ENCODE measurements at regions not wholly inside any gene's neighbourhood (a gene's known extent, or its start where the extent isn't known, plus 50 kb on each side); places are given as distances from the start of the nearest gene placed in this dataset.
A peak's percentile ranks its signal among the peaks of the same experiment; 100 is the strongest.

DNA sequence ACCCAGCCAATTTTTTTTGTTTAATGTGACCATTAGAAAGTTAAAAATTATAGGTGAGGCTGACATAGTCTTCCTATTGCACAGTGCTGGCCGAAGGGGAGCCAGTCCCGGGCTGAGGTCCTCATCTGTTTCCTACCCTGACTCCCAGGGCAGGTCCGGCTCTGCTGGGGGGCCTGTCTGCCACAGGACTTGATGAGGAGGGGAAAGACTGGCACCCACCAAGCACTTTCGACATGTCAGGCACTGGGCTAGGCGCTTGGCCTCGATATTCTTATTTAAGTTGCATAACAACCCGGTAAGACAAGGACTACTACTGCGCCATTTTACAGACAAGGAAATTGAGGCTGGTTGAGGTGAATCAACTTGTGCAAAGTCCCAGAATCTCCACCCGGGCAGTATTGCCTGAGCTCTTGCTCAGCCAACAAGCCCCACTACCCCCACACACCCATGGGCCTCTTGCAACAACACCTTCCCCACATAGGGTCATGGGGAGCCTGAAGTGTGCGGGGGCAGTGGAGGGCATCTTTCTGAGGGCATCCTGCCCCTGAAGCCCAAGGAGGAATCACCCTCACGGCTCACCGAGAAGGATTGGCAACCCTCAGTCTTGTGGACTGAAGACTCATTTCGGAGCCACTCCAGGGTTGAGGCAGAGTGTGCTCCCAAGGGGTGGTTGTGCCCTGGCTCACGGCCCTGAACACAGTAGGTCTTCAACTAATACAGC is 62.7 kb upstream of the LINC01488 start:
- no peak overlapping the region for H3K9ac ChIP-seq (ENCODE audit: low read length in 2 of 2)
- no peak overlapping the region for H3K4me3 ChIP-seq (ENCODE audit: low read length in 2 of 2)
- no peaks in the 10 kb centered on the region for H3K9me3 ChIP-seq (ENCODE audit: control insufficient read depth in 2 of 2, low read length in 2 of 2)
- no peaks in the 10 kb centered on the region for H3K36me3 ChIP-seq (ENCODE audit: control insufficient read depth in 2 of 2, insufficient read depth in 2 of 2, low read length in 2 of 2)
- H3K27ac ChIP-seq (ENCODE audit: low read length) = no peak overlapping the region
- peaks cover 12% of the 10 kb centered on the region for H3K4me1 ChIP-seq (ENCODE audit: control insufficient read depth, insufficient read depth, low read length)
- H3K27me3 ChIP-seq (ENCODE audit: control insufficient read depth in 1 of 2, insufficient read depth in 2 of 2, low read length in 2 of 2) = no peaks in the 10 kb centered on the region

DNA sequence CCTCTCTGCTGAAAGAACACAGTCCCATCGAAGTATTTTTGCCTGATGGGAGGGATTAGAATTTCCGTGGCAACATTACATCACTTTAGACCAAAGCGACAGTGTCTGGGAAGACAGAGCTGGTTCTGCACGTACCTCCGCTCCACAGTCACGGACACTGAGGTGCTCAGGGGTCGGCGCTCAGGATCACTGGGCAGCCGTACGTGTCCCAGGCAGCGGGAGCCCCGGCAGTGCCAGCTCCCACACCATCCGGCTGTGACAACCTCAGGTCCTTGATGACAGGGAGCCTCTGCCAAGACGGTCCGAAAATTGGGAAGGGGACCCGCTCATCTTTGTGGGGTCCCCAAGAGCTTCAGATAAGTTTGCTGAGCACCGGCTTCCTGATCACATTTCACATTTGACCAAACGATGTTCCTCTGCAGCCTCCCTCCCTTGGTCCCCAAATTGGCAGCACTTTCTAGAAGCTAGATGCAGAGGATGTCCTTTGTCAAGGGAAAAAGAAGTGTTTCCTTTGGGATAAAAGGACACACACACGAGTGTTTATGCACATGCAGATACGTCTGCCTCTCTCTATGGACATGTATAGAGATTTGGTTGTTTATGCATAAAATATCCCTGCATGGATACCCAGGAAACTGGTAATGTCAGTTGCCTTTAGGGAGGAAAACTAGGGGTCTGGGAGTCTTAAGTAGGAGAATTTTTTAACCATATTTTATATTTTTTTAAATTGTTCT is 61.6 kb upstream of the LINC01488 start:
- H3K9me3 ChIP-seq (ENCODE audit: control insufficient read depth in 2 of 2, low read length in 2 of 2) = peaks cover 6 to 7% of the 10 kb centered on the region in 2 donors
- H3K4me3 ChIP-seq (ENCODE audit: low read length in 2 of 2) = no peak overlapping the region
- no peak overlapping the region for H3K27ac ChIP-seq (ENCODE audit: low read length)
- no peak overlapping the region for H3K9ac ChIP-seq (ENCODE audit: low read length in 2 of 2)
- peaks cover 0 to 2% of the 10 kb centered on the region in 2 donors for H3K27me3 ChIP-seq (ENCODE audit: control insufficient read depth in 1 of 2, insufficient read depth in 2 of 2, low read length in 2 of 2)
- no peaks in the 10 kb centered on the region for H3K36me3 ChIP-seq (ENCODE audit: control insufficient read depth in 2 of 2, insufficient read depth in 2 of 2, low read length in 2 of 2)
- peaks cover 12% of the 10 kb centered on the region for H3K4me1 ChIP-seq (ENCODE audit: control insufficient read depth, insufficient read depth, low read length)

- Histone ChIP-seq H3K4me3 (ENCODE audit: low read length in 2 of 2) (no peak overlapping the region), H3K27me3 (ENCODE audit: control insufficient read depth in 1 of 2, insufficient read depth in 2 of 2, low read length in 2 of 2) (peaks cover 0 to 2% of the 10 kb centered on the region in 2 donors), H3K36me3 (ENCODE audit: control insufficient read depth in 2 of 2, insufficient read depth in 2 of 2, low read length in 2 of 2) (no peaks in the 10 kb centered on the region), H3K9me3 (ENCODE audit: control insufficient read depth in 2 of 2, low read length in 2 of 2) (peaks cover 12 to 14% of the 10 kb centered on the region in 2 donors), H3K27ac (ENCODE audit: low read length) (no peak overlapping the region), H3K4me1 (ENCODE audit: control insufficient read depth, insufficient read depth, low read length) (peaks cover 5% of the 10 kb centered on the region), H3K9ac (ENCODE audit: low read length in 2 of 2) (no peak overlapping the region)
These were observed 58.8 kb upstream of the LINC01488 start for GRCh38 chr11:69422645-69423044.

DNA sequence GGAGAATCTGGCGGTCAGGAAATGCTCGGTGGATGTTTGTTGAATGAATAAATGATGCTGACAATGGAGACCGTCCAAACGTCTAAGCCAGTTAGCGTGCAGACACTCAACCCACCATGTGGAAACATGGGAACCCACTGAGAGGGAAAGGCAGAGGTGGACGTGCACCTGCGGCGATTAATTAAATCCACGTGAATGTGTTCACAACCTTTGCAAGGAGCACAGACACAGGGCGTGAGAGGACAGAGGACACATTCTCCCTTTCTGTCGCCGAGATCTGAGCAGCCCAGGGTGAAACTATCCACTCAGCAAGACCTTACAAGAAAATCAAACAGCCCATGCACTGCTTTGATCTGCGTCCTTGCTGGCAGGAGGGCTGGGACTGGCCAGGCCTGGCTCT is 58.3 kb upstream of the LINC01488 start:
- H3K27me3 ChIP-seq (ENCODE audit: control insufficient read depth in 1 of 2, insufficient read depth in 2 of 2, low read length in 2 of 2) = peaks cover 2 to 6% of the 10 kb centered on the region in 2 donors
- no peaks in the 10 kb centered on the region for H3K36me3 ChIP-seq (ENCODE audit: control insufficient read depth in 2 of 2, insufficient read depth in 2 of 2, low read length in 2 of 2)
- peaks cover 12 to 14% of the 10 kb centered on the region in 2 donors for H3K9me3 ChIP-seq (ENCODE audit: control insufficient read depth in 2 of 2, low read length in 2 of 2)
- H3K4me3 ChIP-seq (ENCODE audit: low read length in 2 of 2) = no peak overlapping the region
- peaks cover 5% of the 10 kb centered on the region for H3K4me1 ChIP-seq (ENCODE audit: control insufficient read depth, insufficient read depth, low read length)
- H3K27ac ChIP-seq (ENCODE audit: low read length) = no peak overlapping the region
- H3K9ac ChIP-seq (ENCODE audit: low read length in 2 of 2) = no peak overlapping the region

DNA sequence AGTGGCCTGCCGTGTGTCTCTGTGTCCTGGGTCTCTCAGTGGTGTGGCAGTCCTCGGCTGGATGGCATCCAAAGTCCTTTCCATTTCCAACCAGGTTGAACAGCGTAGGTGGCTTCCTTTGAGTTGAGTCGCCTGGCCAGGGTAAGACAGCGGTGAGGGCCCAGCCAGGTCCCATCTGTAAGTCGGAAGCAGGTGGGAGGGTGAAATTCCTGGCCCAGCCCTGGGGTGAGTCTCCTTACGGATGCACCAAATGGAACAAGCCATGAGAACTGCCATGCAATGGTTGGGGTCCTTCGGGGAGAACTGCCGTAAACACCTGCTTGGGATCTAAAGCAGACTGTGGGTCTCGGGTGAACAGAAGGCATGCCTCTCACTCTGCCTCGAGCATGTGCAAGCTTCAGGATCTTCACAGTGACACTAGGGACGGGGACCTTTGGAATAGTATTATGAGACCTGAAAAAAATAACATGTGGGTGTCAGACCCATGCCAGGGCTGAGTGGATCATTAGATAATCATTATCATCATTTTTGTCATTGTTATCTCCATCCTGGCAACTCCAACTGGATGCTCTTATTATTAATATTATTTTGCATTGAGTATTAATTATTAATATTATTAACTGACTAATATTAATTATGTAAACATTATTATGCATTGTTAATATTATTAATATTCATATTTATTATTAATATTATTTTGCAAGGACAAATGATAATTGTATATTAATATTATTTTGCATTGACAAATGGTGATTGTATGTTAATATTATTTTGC is 57.7 kb upstream of the LINC01488 start:
- Histone ChIP-seq H3K4me3 (ENCODE audit: low read length in 2 of 2) (no peak overlapping the region), H3K36me3 (ENCODE audit: control insufficient read depth in 2 of 2, insufficient read depth in 2 of 2, low read length in 2 of 2) (no peaks in the 10 kb centered on the region), H3K4me1 (ENCODE audit: control insufficient read depth, insufficient read depth, low read length) (peaks cover 5% of the 10 kb centered on the region), H3K9me3 (ENCODE audit: control insufficient read depth in 2 of 2, low read length in 2 of 2) (peaks cover 12 to 14% of the 10 kb centered on the region in 2 donors), H3K9ac (ENCODE audit: low read length in 2 of 2) (no peak overlapping the region), H3K27ac (ENCODE audit: low read length) (no peak overlapping the region), H3K27me3 (ENCODE audit: control insufficient read depth in 1 of 2, insufficient read depth in 2 of 2, low read length in 2 of 2) (peaks cover 4 to 7% of the 10 kb centered on the region in 2 donors)

- Histone ChIP-seq H3K4me3 (ENCODE audit: low read length in 2 of 2) (peak overlapping the region in 1 of 2 donors; percentile 3), H3K27ac (ENCODE audit: low read length) (no peak overlapping the region), H3K4me1 (ENCODE audit: control insufficient read depth, insufficient read depth, low read length) (peaks cover 5% of the 10 kb centered on the region), H3K27me3 (ENCODE audit: control insufficient read depth in 1 of 2, insufficient read depth in 2 of 2, low read length in 2 of 2) (peaks cover 4 to 7% of the 10 kb centered on the region in 2 donors), H3K9ac (ENCODE audit: low read length in 2 of 2) (no peak overlapping the region), H3K9me3 (ENCODE audit: control insufficient read depth in 2 of 2, low read length in 2 of 2) (peaks cover 12 to 14% of the 10 kb centered on the region in 2 donors), H3K36me3 (ENCODE audit: control insufficient read depth in 2 of 2, insufficient read depth in 2 of 2, low read length in 2 of 2) (no peaks in the 10 kb centered on the region)
These were observed 56.7 kb upstream of the LINC01488 start for GRCh38 chr11:69424748-69425147.

DNA sequence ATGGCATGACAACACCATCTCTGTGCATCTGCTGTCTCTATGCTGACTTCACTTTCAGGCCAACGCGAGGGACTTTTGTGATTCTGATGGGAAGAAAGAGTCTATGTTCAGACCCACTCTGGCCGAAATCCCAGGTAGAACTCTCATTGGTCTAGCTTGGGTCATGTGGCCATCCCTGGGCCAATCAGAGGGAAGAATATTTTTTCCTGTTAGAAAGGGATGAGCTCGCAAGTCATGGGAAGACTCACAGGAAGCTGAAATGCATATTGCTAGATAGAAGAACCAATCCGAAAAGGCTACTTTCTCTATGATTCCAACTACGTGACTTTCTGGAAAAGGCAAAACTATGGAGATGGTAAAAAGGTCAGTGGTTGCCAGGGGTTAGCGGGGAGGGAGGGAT is 56.0 kb upstream of the LINC01488 start:
- Histone ChIP-seq H3K36me3 (ENCODE audit: control insufficient read depth in 2 of 2, insufficient read depth in 2 of 2, low read length in 2 of 2) (no peaks in the 10 kb centered on the region), H3K4me1 (ENCODE audit: control insufficient read depth, insufficient read depth, low read length) (peaks cover 3% of the 10 kb centered on the region), H3K27me3 (ENCODE audit: control insufficient read depth in 1 of 2, insufficient read depth in 2 of 2, low read length in 2 of 2) (peaks cover 4 to 7% of the 10 kb centered on the region in 2 donors), H3K4me3 (ENCODE audit: low read length in 2 of 2) (no peak overlapping the region), H3K9ac (ENCODE audit: low read length in 2 of 2) (no peak overlapping the region), H3K27ac (ENCODE audit: low read length) (no peak overlapping the region), H3K9me3 (ENCODE audit: control insufficient read depth in 2 of 2, low read length in 2 of 2) (peaks cover 12 to 14% of the 10 kb centered on the region in 2 donors)

- peaks cover 12 to 14% of the 10 kb centered on the region in 2 donors for H3K9me3 ChIP-seq (ENCODE audit: control insufficient read depth in 2 of 2, low read length in 2 of 2)
- no peak overlapping the region for H3K27ac ChIP-seq (ENCODE audit: low read length)
- no peaks in the 10 kb centered on the region for H3K36me3 ChIP-seq (ENCODE audit: control insufficient read depth in 2 of 2, insufficient read depth in 2 of 2, low read length in 2 of 2)
- H3K27me3 ChIP-seq (ENCODE audit: control insufficient read depth in 1 of 2, insufficient read depth in 2 of 2, low read length in 2 of 2) = peaks cover 4 to 7% of the 10 kb centered on the region in 2 donors
- no peaks in the 10 kb centered on the region for H3K4me1 ChIP-seq (ENCODE audit: control insufficient read depth, insufficient read depth, low read length)
- no peak overlapping the region for H3K4me3 ChIP-seq (ENCODE audit: low read length in 2 of 2)
- H3K9ac ChIP-seq (ENCODE audit: low read length in 2 of 2) = no peak overlapping the region
These were observed 55.4 kb upstream of the LINC01488 start for GRCh38 chr11:69425895-69426544.

GRCh38 chr11:69427337-69427736 is 54.1 kb upstream of the LINC01488 start:
- H3K4me1 ChIP-seq (ENCODE audit: control insufficient read depth, insufficient read depth, low read length) = no peaks in the 10 kb centered on the region
- peaks cover 12 to 14% of the 10 kb centered on the region in 2 donors for H3K9me3 ChIP-seq (ENCODE audit: control insufficient read depth in 2 of 2, low read length in 2 of 2)
- no peaks in the 10 kb centered on the region for H3K36me3 ChIP-seq (ENCODE audit: control insufficient read depth in 2 of 2, insufficient read depth in 2 of 2, low read length in 2 of 2)
- H3K4me3 ChIP-seq (ENCODE audit: low read length in 2 of 2) = no peak overlapping the region
- no peak overlapping the region for H3K27ac ChIP-seq (ENCODE audit: low read length)
- H3K9ac ChIP-seq (ENCODE audit: low read length in 2 of 2) = no peak overlapping the region
- H3K27me3 ChIP-seq (ENCODE audit: control insufficient read depth in 1 of 2, insufficient read depth in 2 of 2, low read length in 2 of 2) = peaks cover 4 to 7% of the 10 kb centered on the region in 2 donors
